ENCODE measurements at regions not wholly inside any gene's neighbourhood (a gene's known extent, or its start where the extent isn't known, plus 50 kb on each side); places are given as distances from the start of the nearest gene placed in this dataset.
A peak's percentile ranks its signal among the peaks of the same experiment; 100 is the strongest.
"Not testable (repeated sequence)": the region's sequence is repeated elsewhere in the genome, so short reads cannot be mapped to it uniquely, and the experiment has no call there.

GRCh38 chr1:58855274-58856165 is 71.7 kb upstream of the JUN start:
- no peak for TF ChIP-seq CTCF (conservative IDR thresholded peaks at IDR 0.05; ENCODE audit: low read length)
- DNase-seq (ENCODE audit: low read depth): peak; percentile 20

GRCh38 chr1:58856281-58856680 is 72.4 kb upstream of the JUN start:
- H3K4me3 ChIP-seq (ENCODE audit: low read length); DNase-seq (ENCODE audit: low read depth): not testable (repeated sequence)

More at GRCh38 chr1:58855274-58856165, 71.7 kb upstream of the JUN start:
- no peak overlapping the region for H3K4me3 ChIP-seq (ENCODE audit: low read length)

GRCh38 chr1:58857680-58858673 is 74.1 kb upstream of the JUN start:
- DNase-seq (ENCODE audit: low read depth): no peak
- TF ChIP-seq CTCF (conservative IDR thresholded peaks at IDR 0.05; ENCODE audit: low read length): no peak
- H3K4me3 ChIP-seq (ENCODE audit: low read length): no peak overlapping the region

GRCh38 chr1:58859769-58860485 is 76.1 kb upstream of the JUN start:
- DNase-seq (ENCODE audit: low read depth): no peak
- H3K4me3 ChIP-seq (ENCODE audit: low read length): no peak overlapping the region
- TF ChIP-seq CTCF (conservative IDR thresholded peaks at IDR 0.05; ENCODE audit: low read length): no peak

GRCh38 chr1:58861076-58861475 is 77.2 kb upstream of the JUN start:
- TF ChIP-seq CTCF (conservative IDR thresholded peaks at IDR 0.05; ENCODE audit: low read length): no peak
- no peak overlapping the region for H3K4me3 ChIP-seq (ENCODE audit: low read length)

GRCh38 chr1:58861506-58861905 is 77.7 kb upstream of the JUN start:
- no peak overlapping the region for H3K4me3 ChIP-seq (ENCODE audit: low read length)
- peak; percentile 34 for DNase-seq (ENCODE audit: low read depth)
- TF ChIP-seq CTCF (conservative IDR thresholded peaks at IDR 0.05; ENCODE audit: low read length): no peak

More at GRCh38 chr1:58861076-58861475, 77.2 kb upstream of the JUN start:
- no peak for DNase-seq (ENCODE audit: low read depth)

All from AG10803 (cell line).